ENCODE measurements at regions not wholly inside any gene's neighbourhood (a gene's known extent, or its start where the extent isn't known, plus 50 kb on each side); places are given as distances from the start of the nearest gene placed in this dataset.
"Not testable (repeated sequence)": the region's sequence is repeated elsewhere in the genome, so short reads cannot be mapped to it uniquely, and the experiment has no call there.

- peak overlapping the region; percentile 80 for H3K27ac Mint-ChIP-seq
- H3K4me3 Mint-ChIP-seq, result no peak overlapping the region
- H3K9me3 Mint-ChIP-seq, result peaks cover 14% of the 10 kb centered on the region
- peaks cover 5% of the 10 kb centered on the region for H3K4me1 Mint-ChIP-seq
- no peaks in the 10 kb centered on the region for H3K27me3 Mint-ChIP-seq (ENCODE audit: low read depth, poor library complexity)
- DNase-seq, result no peak
- TF ChIP-seq, protein P1, sequence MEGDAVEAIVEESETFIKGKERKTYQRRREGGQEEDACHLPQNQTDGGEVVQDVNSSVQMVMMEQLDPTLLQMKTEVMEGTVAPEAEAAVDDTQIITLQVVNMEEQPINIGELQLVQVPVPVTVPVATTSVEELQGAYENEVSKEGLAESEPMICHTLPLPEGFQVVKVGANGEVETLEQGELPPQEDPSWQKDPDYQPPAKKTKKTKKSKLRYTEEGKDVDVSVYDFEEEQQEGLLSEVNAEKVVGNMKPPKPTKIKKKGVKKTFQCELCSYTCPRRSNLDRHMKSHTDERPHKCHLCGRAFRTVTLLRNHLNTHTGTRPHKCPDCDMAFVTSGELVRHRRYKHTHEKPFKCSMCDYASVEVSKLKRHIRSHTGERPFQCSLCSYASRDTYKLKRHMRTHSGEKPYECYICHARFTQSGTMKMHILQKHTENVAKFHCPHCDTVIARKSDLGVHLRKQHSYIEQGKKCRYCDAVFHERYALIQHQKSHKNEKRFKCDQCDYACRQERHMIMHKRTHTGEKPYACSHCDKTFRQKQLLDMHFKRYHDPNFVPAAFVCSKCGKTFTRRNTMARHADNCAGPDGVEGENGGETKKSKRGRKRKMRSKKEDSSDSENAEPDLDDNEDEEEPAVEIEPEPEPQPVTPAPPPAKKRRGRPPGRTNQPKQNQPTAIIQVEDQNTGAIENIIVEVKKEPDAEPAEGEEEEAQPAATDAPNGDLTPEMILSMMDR (IDR thresholded peaks at IDR 0.05), result no peak
- no peaks in the 10 kb centered on the region for H3K36me3 Mint-ChIP-seq (ENCODE audit: low read depth)
These were observed 483.8 kb upstream of the EYS start for GRCh38 chr6:66190858-66191257.

GRCh38 chr6:66189915-66190314, 482.9 kb upstream of the EYS start:
- Mint-ChIP-seq H3K27me3 (ENCODE audit: low read depth, poor library complexity) (no peaks in the 10 kb centered on the region), H3K36me3 (ENCODE audit: low read depth) (no peaks in the 10 kb centered on the region), H3K9me3 (peaks cover 13% of the 10 kb centered on the region), H3K4me3 (no peak overlapping the region), H3K4me1 (peaks cover 5% of the 10 kb centered on the region), H3K27ac (no peak overlapping the region)
- TF ChIP-seq, protein P1 (IDR thresholded peaks at IDR 0.05), result no peak
- no peak for DNase-seq

DNA sequence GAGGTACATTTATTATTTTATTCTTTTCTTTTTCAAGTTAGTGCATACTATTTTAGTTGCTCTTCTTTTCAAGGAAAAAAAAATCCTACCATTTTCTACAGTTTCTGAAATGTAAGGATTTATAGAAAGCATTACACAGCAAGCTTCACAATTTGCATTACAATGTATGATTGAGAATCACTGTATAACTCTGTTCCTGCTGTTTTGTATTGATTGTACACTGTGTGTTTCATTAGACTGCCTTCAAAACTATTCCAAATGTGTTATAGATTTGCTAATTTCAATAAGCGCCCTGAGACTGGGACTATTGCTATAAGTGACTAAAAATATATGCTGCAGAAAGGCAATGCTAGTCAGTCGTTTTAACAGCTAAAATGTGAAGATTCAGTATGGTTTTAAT, 479.7 kb upstream of the EYS start:
- TF ChIP-seq, protein P1 (IDR thresholded peaks at IDR 0.05), result no peak
- Mint-ChIP-seq H3K27ac (no peak overlapping the region), H3K4me3 (no peak overlapping the region), H3K27me3 (ENCODE audit: low read depth, poor library complexity) (no peaks in the 10 kb centered on the region), H3K4me1 (peaks cover 5% of the 10 kb centered on the region), H3K36me3 (ENCODE audit: low read depth) (no peaks in the 10 kb centered on the region), H3K9me3 (peaks cover 13% of the 10 kb centered on the region)
- no peak for DNase-seq

- no peak overlapping the region for H3K4me3 Mint-ChIP-seq
- no peak overlapping the region for H3K27ac Mint-ChIP-seq
- DNase-seq, result no peak
- TF ChIP-seq, protein P1 (IDR thresholded peaks at IDR 0.05), result no peak
- H3K27me3 Mint-ChIP-seq (ENCODE audit: low read depth, poor library complexity), result no peaks in the 10 kb centered on the region
- no peaks in the 10 kb centered on the region for H3K36me3 Mint-ChIP-seq (ENCODE audit: low read depth)
- H3K4me1 Mint-ChIP-seq, result no peaks in the 10 kb centered on the region
- H3K9me3 Mint-ChIP-seq, result peaks cover 11% of the 10 kb centered on the region
These were observed 477.1 kb upstream of the EYS start for GRCh38 chr6:66184091-66184490.

DNA sequence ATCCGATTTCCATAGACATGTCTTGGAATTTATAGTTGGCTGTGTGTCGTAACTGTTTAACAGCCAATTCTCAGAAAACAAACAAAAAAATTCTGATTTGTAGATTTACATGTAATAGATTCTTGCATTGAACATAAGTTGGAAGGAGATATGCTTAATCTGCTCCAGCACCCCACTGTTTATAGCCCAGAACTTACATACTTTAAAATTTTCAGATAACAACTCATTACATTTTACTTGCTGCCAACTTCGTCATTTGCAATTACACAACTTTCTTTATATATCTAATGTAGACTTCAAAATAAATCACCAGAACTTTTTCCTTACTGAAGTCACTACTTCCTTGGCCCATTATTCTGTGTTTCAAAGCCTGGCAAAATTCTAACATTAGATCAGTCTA, 472.3 kb upstream of the EYS start:
- no peak for DNase-seq
- no peaks in the 10 kb centered on the region for H3K9me3 Mint-ChIP-seq
- H3K36me3 Mint-ChIP-seq (ENCODE audit: low read depth), result no peaks in the 10 kb centered on the region
- TF ChIP-seq, protein P1 (IDR thresholded peaks at IDR 0.05), result no peak
- no peak overlapping the region for H3K27ac Mint-ChIP-seq
- no peaks in the 10 kb centered on the region for H3K4me1 Mint-ChIP-seq
- no peak overlapping the region for H3K4me3 Mint-ChIP-seq
- H3K27me3 Mint-ChIP-seq (ENCODE audit: low read depth, poor library complexity), result no peaks in the 10 kb centered on the region

DNA sequence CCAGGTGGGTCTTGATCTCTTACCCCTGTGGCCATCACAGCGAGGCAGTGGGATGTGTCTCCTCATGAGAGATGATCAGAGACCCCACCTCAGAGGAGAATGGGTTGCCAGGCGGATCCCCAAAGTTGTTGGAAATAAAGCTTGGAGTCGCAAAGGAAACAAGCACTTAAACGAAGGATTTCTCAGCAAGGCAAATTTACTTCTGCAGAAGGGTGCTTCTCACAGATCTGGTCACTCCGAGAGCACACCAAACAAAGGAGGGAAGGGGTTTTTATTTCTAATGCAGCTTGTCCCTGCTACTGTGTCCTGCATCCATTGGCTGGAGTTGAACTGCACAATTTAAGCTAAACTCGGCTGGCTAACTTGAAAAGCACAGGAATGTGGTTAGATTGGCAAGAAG, 466.6 kb upstream of the EYS start:
- TF ChIP-seq, protein P1 (IDR thresholded peaks at IDR 0.05), result no peak
- H3K27me3 Mint-ChIP-seq (ENCODE audit: low read depth, poor library complexity), result no peaks in the 10 kb centered on the region

DNA sequence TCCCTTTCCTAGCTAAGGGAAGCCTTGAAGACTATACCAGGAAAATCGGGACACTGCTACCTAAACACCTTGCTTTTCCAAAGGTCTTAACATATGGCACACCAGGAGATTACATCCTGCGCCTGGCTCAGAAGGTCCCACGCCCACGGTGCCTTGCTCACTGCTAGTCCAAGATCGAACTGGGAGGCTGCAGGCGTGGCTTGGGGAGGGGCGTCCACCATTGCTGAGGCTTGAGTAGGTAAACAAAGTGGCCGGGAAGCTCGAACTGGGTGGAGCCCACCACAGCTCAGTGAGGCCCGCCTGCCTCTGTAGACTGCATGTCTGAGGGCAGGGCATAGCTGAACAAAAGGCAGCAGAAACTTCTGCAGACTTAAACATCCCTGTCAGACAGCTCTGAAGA, 459.7 kb upstream of the EYS start:
- not testable (repeated sequence) for H3K27ac Mint-ChIP-seq; H3K27me3 Mint-ChIP-seq (ENCODE audit: low read depth, poor library complexity); H3K4me1 Mint-ChIP-seq; H3K4me3 Mint-ChIP-seq; H3K36me3 Mint-ChIP-seq (ENCODE audit: low read depth); DNase-seq
- peaks cover 49% of the 10 kb centered on the region for H3K9me3 Mint-ChIP-seq

More for the DNA sequence above, 466.6 kb upstream of the EYS start:
- no peaks in the 10 kb centered on the region for H3K4me1 Mint-ChIP-seq
- no peak overlapping the region for H3K4me3 Mint-ChIP-seq
- DNase-seq, result no peak
- H3K27ac Mint-ChIP-seq, result no peak overlapping the region
- H3K36me3 Mint-ChIP-seq (ENCODE audit: low read depth), result no peaks in the 10 kb centered on the region
- peaks cover 34% of the 10 kb centered on the region for H3K9me3 Mint-ChIP-seq
